SW 1271 (cell line): ENCODE measurements at regions not wholly inside any gene's neighbourhood (a gene's known extent, or its start where the extent isn't known, plus 50 kb on each side); places are given as distances from the start of the nearest gene placed in this dataset.
"Not testable (repeated sequence)": the region's sequence is repeated elsewhere in the genome, so short reads cannot be mapped to it uniquely, and the experiment has no call there.

ENCODE experiments used
- DNase-seq, 2 experiments: peaks; one replicate each; lab custom pipeline; 2025; lab: John Stamatoyannopoulos, UW

- DNase-seq, result no peak
Measured at GRCh38 chr17:70938336-70938735, 769.0 kb downstream of the KCNJ2 start.

- no peak for DNase-seq
Measured at GRCh38 chr17:70945386-70945785, 776.1 kb downstream of the KCNJ2 start.

GRCh38 chr17:70947215-70947614 lies 777.9 kb downstream of the KCNJ2 start:
- no peak for DNase-seq

GRCh38 chr17:70947636-70948565 lies 778.6 kb downstream of the KCNJ2 start:
- DNase-seq, result no peak

GRCh38 chr17:70953140-70953539 lies 783.8 kb downstream of the KCNJ2 start:
- DNase-seq, result not testable (repeated sequence)

GRCh38 chr17:70955441-70955840 lies 786.1 kb downstream of the KCNJ2 start:
- no peak for DNase-seq

GRCh38 chr17:70956726-70957125 lies 787.4 kb downstream of the KCNJ2 start:
- no peak for DNase-seq

GRCh38 chr17:70961341-70961740 lies 792.0 kb downstream of the KCNJ2 start:
- DNase-seq, result no peak

- no peak for DNase-seq
Measured at GRCh38 chr17:70968302-70968701, 799.0 kb downstream of the KCNJ2 start.

- DNase-seq, result no peak
Measured at GRCh38 chr17:70969521-70970034, 800.2 kb downstream of the KCNJ2 start.

GRCh38 chr17:70976447-70976846 lies 807.1 kb downstream of the KCNJ2 start:
- DNase-seq, result no peak

- DNase-seq, result no peak
Measured at GRCh38 chr17:70984873-70985272, 815.5 kb downstream of the KCNJ2 start.

GRCh38 chr17:70987867-70988340 lies 818.6 kb downstream of the KCNJ2 start:
- DNase-seq, result no peak

GRCh38 chr17:70988622-70989021 lies 819.3 kb downstream of the KCNJ2 start:
- no peak for DNase-seq

GRCh38 chr17:70989280-70989679 lies 819.9 kb downstream of the KCNJ2 start:
- no peak for DNase-seq

GRCh38 chr17:70994194-70994593 lies 824.9 kb downstream of the KCNJ2 start:
- no peak for DNase-seq

- no peak for DNase-seq
Measured at GRCh38 chr17:70995997-70996396, 826.7 kb downstream of the KCNJ2 start.

GRCh38 chr17:71003736-71004135 lies 834.4 kb downstream of the KCNJ2 start:
- DNase-seq, result no peak

GRCh38 chr17:71004413-71004812 lies 835.1 kb downstream of the KCNJ2 start:
- no peak for DNase-seq

- DNase-seq, result no peak
Measured at GRCh38 chr17:71011391-71011790, 842.1 kb downstream of the KCNJ2 start.

- DNase-seq, result no peak
Measured at GRCh38 chr17:71019699-71020098, 850.4 kb downstream of the KCNJ2 start.

GRCh38 chr17:71022758-71023157 lies 853.4 kb downstream of the KCNJ2 start:
- DNase-seq, result no peak

GRCh38 chr17:71023249-71024030 lies 854.1 kb downstream of the KCNJ2 start:
- no peak for DNase-seq
